HCT116 (cell line): ENCODE measurements at regions not wholly inside any gene's neighbourhood (a gene's known extent, or its start where the extent isn't known, plus 50 kb on each side); places are given as distances from the start of the nearest gene placed in this dataset.

Experiments used
- ATAC-seq: fragments of 200-7000 bp; cut with Tn5 transposase; 2 replicates; pipeline ENCODE4 v1.9.1; 2020; ENCODE audit warnings: mild to moderate bottlenecking, moderate library complexity
- BruUV-seq: library from RNA; stranded (reverse); fragments of 400-500 nt; replicated peaks from 2 replicates; lab custom pipeline; 2021; lab: Mats Ljungman, UMichigan
- CTCF ChIA-PET: fragments of 300-600 bp; sonication (Branson Sonifier 250); formaldehyde crosslinking; loops from one replicate; lab custom pipeline; 2021; ENCODE audit warnings: antibody characterized with exemption; lab: Charles Lee
- POLR2A ChIA-PET: fragments of 300-600, 350-600 bp; sonication (Branson Sonifier 250); formaldehyde crosslinking; loops from one replicate; lab custom pipeline; 2021; ENCODE audit warnings: antibody characterized with exemption; lab: Charles Lee
- RAD21 ChIA-PET, 2 experiments: fragments of 300-600 bp; sonication (Branson Sonifier 250); formaldehyde crosslinking; loops; one replicate each; lab custom pipeline; 2023; ENCODE audit warnings: low total read pairs in 2 of 2; ENCODE audit not compliant: uncharacterized antibody in 2 of 2, unreplicated experiment in 2 of 2, low non-redundant PET in 1 of 2; lab: Charles Lee
- DNase-seq: peaks from one replicate; pipeline ENCODE4 v3.0.0-alpha.2; 2010; ENCODE audit warnings: low read depth, low spot score
- H2AFZ ChIP-seq: fragments of 200-600 bp; shearing (Covaris generic), sonication (generic); 2 replicates; pipeline ENCODE4 v1.6.1; 2017; ENCODE audit warnings: low read depth, mixed run types, mixed read lengths, antibody characterized with exemption, low read length; ENCODE audit not compliant: poor library complexity, severe bottlenecking
- H3K27ac ChIP-seq: 2 replicates; pipeline ENCODE4 v1.5.1; 2012; ENCODE audit warnings: low read depth, low read length
- H3K27me3 ChIP-seq: fragments of 200-600 bp; sonication (generic); 2 replicates; pipeline ENCODE4 v1.6.1; 2016; ENCODE audit warnings: mixed run types, low read length, mixed read lengths; ENCODE audit not compliant: insufficient read depth
- H3K36me3 ChIP-seq, 2 experiments: fragments of 200-500 bp in 1 of 2; fragments of 200-600 bp in 1 of 2; sonication (Bioruptor generic) in 1 of 2; sonication (generic) in 1 of 2; 2 replicates each; pipeline versions ENCODE4 v1.5.1 to v1.6.1; 2014 to 2016; ENCODE audit warnings: low read length in 2 of 2, inconsistent platforms in 1 of 2, mixed read lengths in 1 of 2, mixed run types in 1 of 2; ENCODE audit not compliant: insufficient read depth in 2 of 2, control insufficient read depth in 1 of 2
- H3K4me1 ChIP-seq, 2 experiments: fragments of 200-600 bp in 1 of 2; sonication (generic) in 1 of 2; 2 replicates each; pipeline versions ENCODE4 v1.5.1 to v1.6.1; 2012 to 2017; ENCODE audit warnings: low read length in 2 of 2, inconsistent platforms in 1 of 2, mild to moderate bottlenecking in 1 of 2, mixed read lengths in 1 of 2, mixed run types in 1 of 2, moderate library complexity in 1 of 2; ENCODE audit not compliant: insufficient read depth in 2 of 2, control insufficient read depth in 1 of 2
- H3K4me2 ChIP-seq: fragments of 200-600 bp; sonication (generic); 2 replicates; pipeline ENCODE4 v1.6.1; 2017; ENCODE audit warnings: mixed run types, low read length, mixed read lengths
- H3K4me3 ChIP-seq, 2 experiments: fragments of 200-600 bp in 1 of 2; sonication (generic) in 1 of 2; replicated peaks in 1 of 2; 2 replicates each; pipeline ENCODE4 v1.5.1; 2011 to 2016; ENCODE audit warnings: low read length in 2 of 2, control low read depth in 1 of 2, low read depth in 1 of 2, mild to moderate bottlenecking in 1 of 2, mixed read lengths in 1 of 2, mixed run types in 1 of 2
- H3K79me2 ChIP-seq: fragments of 200-600 bp; sonication (generic); 2 replicates; pipeline ENCODE4 v1.6.1; 2017; ENCODE audit warnings: mild to moderate bottlenecking, mixed run types, low read length, moderate library complexity, mixed read lengths; ENCODE audit not compliant: insufficient read depth
- H3K9ac ChIP-seq: fragments of 200-600 bp; sonication (generic); 2 replicates; pipeline ENCODE4 v1.6.1; 2016; ENCODE audit warnings: low read length, mixed read lengths
- H3K9me2 ChIP-seq: fragments of 200-600 bp; sonication (generic), shearing (Covaris generic); 2 replicates; pipeline ENCODE4 v1.6.1; 2017; ENCODE audit warnings: mixed run types, mild to moderate bottlenecking, moderate library complexity; ENCODE audit not compliant: insufficient read depth
- H3K9me3 ChIP-seq, 2 experiments: fragments of 200-500 bp in 1 of 2; fragments of 200-600 bp in 1 of 2; sonication (Bioruptor generic) in 1 of 2; sonication (generic) in 1 of 2; 2 replicates each; pipeline ENCODE4 v1.6.1; 2014 to 2017; ENCODE audit warnings: low read length in 2 of 2, mixed read lengths in 2 of 2, inconsistent platforms in 1 of 2, low read depth in 1 of 2, mild to moderate bottlenecking in 1 of 2, mixed run types in 1 of 2, moderate library complexity in 1 of 2; ENCODE audit not compliant: control insufficient read depth in 1 of 2, insufficient read depth in 1 of 2
- H4K20me1 ChIP-seq: fragments of 200-600 bp; sonication (generic), shearing (Covaris generic); 2 replicates; pipeline ENCODE4 v1.6.1; 2017; ENCODE audit warnings: mixed run types, mild to moderate bottlenecking, moderate library complexity; ENCODE audit not compliant: insufficient read depth
- CEBPB ChIP-seq: IDR thresholded peaks from 2 replicates; pipeline ENCODE4 v1.6.1; 2012; ENCODE audit warnings: low read depth
- EZH2 ChIP-seq: fragments of 200-600 bp; sonication (generic); IDR thresholded peaks from 2 replicates; pipeline ENCODE4 v1.6.1; 2017; ENCODE audit warnings: antibody characterized with exemption, mixed run types
- FOSL1 ChIP-seq: IDR thresholded peaks from 2 replicates; pipeline ENCODE4 v1.6.1; 2012; ENCODE audit warnings: low read depth
- JUND ChIP-seq: IDR thresholded peaks from 2 replicates; pipeline ENCODE4 v1.6.1; 2012
- POLR2A ChIP-seq: IDR thresholded peaks from 2 replicates; pipeline ENCODE4 v1.7.0; 2011; ENCODE audit warnings: borderline replicate concordance; ENCODE audit not compliant: insufficient read depth, insufficient read length; ENCODE audit errors: extremely low read depth
- RAD21 ChIP-seq: IDR thresholded peaks from 2 replicates; pipeline ENCODE4 v1.6.1; 2012; ENCODE audit warnings: low read depth, mild to moderate bottlenecking
- SP1 ChIP-seq: IDR thresholded peaks from 2 replicates; pipeline ENCODE4 v1.6.1; 2012; ENCODE audit warnings: low read depth
- SRF ChIP-seq: IDR thresholded peaks from 2 replicates; pipeline ENCODE4 v1.6.1; 2012; ENCODE audit warnings: low read depth
- ZNF274 ChIP-seq: fragments of 200-500 bp; sonication (Bioruptor generic); IDR thresholded peaks from 2 replicates; pipeline ENCODE4 v1.6.1; 2014; ENCODE audit warnings: mild to moderate bottlenecking, low read depth, low read length, inconsistent platforms
- intact Hi-C: fragments of 100-400 bp; cut with micrococcal nuclease; formaldehyde crosslinking; loops from 2 replicates; pipeline ENCODE4 v1.10.0; 2022
- TF ChIP-seq, protein P1 (sequence below): IDR thresholded peaks from 2 replicates; pipeline ENCODE4 v1.6.1; 2012; ENCODE audit warnings: low read depth
- TF ChIP-seq, protein P2 (sequence below): IDR thresholded peaks from 2 replicates; pipeline ENCODE4 v1.6.1; 2012
- TF ChIP-seq, protein P3 (sequence below): IDR thresholded peaks from 2 replicates; pipeline ENCODE4 v1.6.1; 2011; ENCODE audit warnings: mild to moderate bottlenecking, low read length, moderate library complexity; ENCODE audit not compliant: insufficient replicate concordance; ENCODE audit errors: extremely low read depth

DNA sequence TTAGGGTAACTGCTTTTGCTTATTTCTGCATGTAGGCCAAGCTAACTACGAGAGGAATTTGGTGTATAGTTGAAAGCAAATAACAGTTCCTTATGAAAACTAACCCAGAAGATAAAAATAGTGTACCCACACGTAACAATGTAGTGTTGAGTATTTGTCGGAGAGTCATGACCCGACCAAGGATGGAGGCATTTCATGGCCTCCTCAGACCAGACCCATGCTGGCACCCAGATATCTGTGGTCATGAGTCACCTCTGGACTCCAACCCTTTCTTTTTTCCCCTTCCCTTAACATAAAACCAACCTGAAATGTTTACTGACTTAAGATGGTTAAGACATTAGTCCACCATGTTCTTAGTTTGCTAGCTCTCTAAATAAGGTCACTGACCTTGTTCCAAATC lies 318.7 kb downstream of the NOL4 start:
- no peaks in the 10 kb centered on the region for H3K4me1 ChIP-seq
- RAD21 ChIA-PET, result no interaction called here
- POLR2A ChIA-PET, result no interaction called here
- no peak overlapping the region for H3K4me3 ChIP-seq
- H3K4me2 ChIP-seq, result no peak overlapping the region
- H2AFZ ChIP-seq, result no peak overlapping the region
- no peaks in the 10 kb centered on the region for H3K79me2 ChIP-seq
- no peak overlapping the region for H3K9ac ChIP-seq
- no peak overlapping the region for H3K27ac ChIP-seq
- H3K36me3 ChIP-seq, result no peaks in the 10 kb centered on the region
- TF ChIP-seq, protein P1, sequence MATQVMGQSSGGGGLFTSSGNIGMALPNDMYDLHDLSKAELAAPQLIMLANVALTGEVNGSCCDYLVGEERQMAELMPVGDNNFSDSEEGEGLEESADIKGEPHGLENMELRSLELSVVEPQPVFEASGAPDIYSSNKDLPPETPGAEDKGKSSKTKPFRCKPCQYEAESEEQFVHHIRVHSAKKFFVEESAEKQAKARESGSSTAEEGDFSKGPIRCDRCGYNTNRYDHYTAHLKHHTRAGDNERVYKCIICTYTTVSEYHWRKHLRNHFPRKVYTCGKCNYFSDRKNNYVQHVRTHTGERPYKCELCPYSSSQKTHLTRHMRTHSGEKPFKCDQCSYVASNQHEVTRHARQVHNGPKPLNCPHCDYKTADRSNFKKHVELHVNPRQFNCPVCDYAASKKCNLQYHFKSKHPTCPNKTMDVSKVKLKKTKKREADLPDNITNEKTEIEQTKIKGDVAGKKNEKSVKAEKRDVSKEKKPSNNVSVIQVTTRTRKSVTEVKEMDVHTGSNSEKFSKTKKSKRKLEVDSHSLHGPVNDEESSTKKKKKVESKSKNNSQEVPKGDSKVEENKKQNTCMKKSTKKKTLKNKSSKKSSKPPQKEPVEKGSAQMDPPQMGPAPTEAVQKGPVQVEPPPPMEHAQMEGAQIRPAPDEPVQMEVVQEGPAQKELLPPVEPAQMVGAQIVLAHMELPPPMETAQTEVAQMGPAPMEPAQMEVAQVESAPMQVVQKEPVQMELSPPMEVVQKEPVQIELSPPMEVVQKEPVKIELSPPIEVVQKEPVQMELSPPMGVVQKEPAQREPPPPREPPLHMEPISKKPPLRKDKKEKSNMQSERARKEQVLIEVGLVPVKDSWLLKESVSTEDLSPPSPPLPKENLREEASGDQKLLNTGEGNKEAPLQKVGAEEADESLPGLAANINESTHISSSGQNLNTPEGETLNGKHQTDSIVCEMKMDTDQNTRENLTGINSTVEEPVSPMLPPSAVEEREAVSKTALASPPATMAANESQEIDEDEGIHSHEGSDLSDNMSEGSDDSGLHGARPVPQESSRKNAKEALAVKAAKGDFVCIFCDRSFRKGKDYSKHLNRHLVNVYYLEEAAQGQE, result no peak
- TF ChIP-seq CEBPB (no peak), RAD21 (no peak), ZNF274 (no peak), SRF (no peak), SP1 (no peak), FOSL1 (no peak), EZH2 (no peak), JUND (no peak), POLR2A (no peak)
- TF ChIP-seq, protein P2, sequence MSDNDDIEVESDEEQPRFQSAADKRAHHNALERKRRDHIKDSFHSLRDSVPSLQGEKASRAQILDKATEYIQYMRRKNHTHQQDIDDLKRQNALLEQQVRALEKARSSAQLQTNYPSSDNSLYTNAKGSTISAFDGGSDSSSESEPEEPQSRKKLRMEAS, result no peak
- TF ChIP-seq, protein P3, sequence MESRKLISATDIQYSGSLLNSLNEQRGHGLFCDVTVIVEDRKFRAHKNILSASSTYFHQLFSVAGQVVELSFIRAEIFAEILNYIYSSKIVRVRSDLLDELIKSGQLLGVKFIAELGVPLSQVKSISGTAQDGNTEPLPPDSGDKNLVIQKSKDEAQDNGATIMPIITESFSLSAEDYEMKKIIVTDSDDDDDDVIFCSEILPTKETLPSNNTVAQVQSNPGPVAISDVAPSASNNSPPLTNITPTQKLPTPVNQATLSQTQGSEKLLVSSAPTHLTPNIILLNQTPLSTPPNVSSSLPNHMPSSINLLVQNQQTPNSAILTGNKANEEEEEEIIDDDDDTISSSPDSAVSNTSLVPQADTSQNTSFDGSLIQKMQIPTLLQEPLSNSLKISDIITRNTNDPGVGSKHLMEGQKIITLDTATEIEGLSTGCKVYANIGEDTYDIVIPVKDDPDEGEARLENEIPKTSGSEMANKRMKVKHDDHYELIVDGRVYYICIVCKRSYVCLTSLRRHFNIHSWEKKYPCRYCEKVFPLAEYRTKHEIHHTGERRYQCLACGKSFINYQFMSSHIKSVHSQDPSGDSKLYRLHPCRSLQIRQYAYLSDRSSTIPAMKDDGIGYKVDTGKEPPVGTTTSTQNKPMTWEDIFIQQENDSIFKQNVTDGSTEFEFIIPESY, result no peak
- no peaks in the 10 kb centered on the region for H4K20me1 ChIP-seq
- DNase-seq, result no peak
- no TSS peak for BruUV-seq
- intact Hi-C loops, result no loop called here
- no peak for ATAC-seq
- no peaks in the 10 kb centered on the region for H3K9me2 ChIP-seq
- H3K9me3 ChIP-seq, result peaks cover 13 to 20% of the 10 kb centered on the region in 2 experiments; a peak in 2 of 4 replicates
- H3K27me3 ChIP-seq, result no peaks in the 10 kb centered on the region
- CTCF ChIA-PET, result no interaction called here
